HG03280 (cell line): ENCODE measurements at regions not wholly inside any gene's neighbourhood (a gene's known extent, or its start where the extent isn't known, plus 50 kb on each side); places are given as distances from the start of the nearest gene placed in this dataset.

ENCODE experiments used
- ATAC-seq: cut with Tn5 transposase; IDR thresholded peaks from one replicate; pipeline ENCODE4 v1.9.1; 2021; ENCODE audit warnings: mild to moderate bottlenecking, moderate library complexity; ENCODE audit not compliant: unreplicated experiment

- no peak for ATAC-seq
Observed at GRCh38 chr18:67043276-67043675, 439.4 kb upstream of the CDH19 start.

GRCh38 chr18:67041334-67041733, 437.4 kb upstream of the CDH19 start:
- ATAC-seq = no peak

- ATAC-seq = no peak
Observed at GRCh38 chr18:67035026-67035425, 431.1 kb upstream of the CDH19 start.

- no peak for ATAC-seq
Observed at GRCh38 chr18:67023059-67023458, 419.2 kb upstream of the CDH19 start.

GRCh38 chr18:67010919-67011318, 407.0 kb upstream of the CDH19 start:
- no peak for ATAC-seq

- no peak for ATAC-seq
Observed at GRCh38 chr18:67007999-67008398, 404.1 kb upstream of the CDH19 start.

- ATAC-seq = no peak
Observed at GRCh38 chr18:67007085-67007484, 403.2 kb upstream of the CDH19 start.

GRCh38 chr18:67001052-67001451, 397.2 kb upstream of the CDH19 start:
- no peak for ATAC-seq

- no peak for ATAC-seq
Observed at GRCh38 chr18:66999003-66999402, 395.1 kb upstream of the CDH19 start.

- ATAC-seq = no peak
Observed at GRCh38 chr18:66995270-66995669, 391.4 kb upstream of the CDH19 start.

- ATAC-seq = no peak
Observed at GRCh38 chr18:66994790-66995189, 390.9 kb upstream of the CDH19 start.

GRCh38 chr18:66993492-66993891, 389.6 kb upstream of the CDH19 start:
- ATAC-seq = no peak

GRCh38 chr18:66990909-66991308, 387.0 kb upstream of the CDH19 start:
- no peak for ATAC-seq

GRCh38 chr18:66979009-66979408, 375.1 kb upstream of the CDH19 start:
- ATAC-seq = no peak

- no peak for ATAC-seq
Observed at GRCh38 chr18:66972681-66973080, 368.8 kb upstream of the CDH19 start.

GRCh38 chr18:66971960-66972359, 368.1 kb upstream of the CDH19 start:
- ATAC-seq = no peak

GRCh38 chr18:66966171-66966570, 362.3 kb upstream of the CDH19 start:
- no peak for ATAC-seq

- no peak for ATAC-seq
Observed at GRCh38 chr18:66958309-66958708, 354.4 kb upstream of the CDH19 start.

- ATAC-seq = no peak
Observed at GRCh38 chr18:66951750-66952149, 347.9 kb upstream of the CDH19 start.

GRCh38 chr18:66949419-66949818, 345.5 kb upstream of the CDH19 start:
- ATAC-seq = no peak

GRCh38 chr18:66937546-66937945, 333.7 kb upstream of the CDH19 start:
- ATAC-seq = no peak

GRCh38 chr18:66931010-66931409, 327.1 kb upstream of the CDH19 start:
- ATAC-seq = no peak

GRCh38 chr18:66916834-66917233, 312.9 kb upstream of the CDH19 start:
- no peak for ATAC-seq

- ATAC-seq = no peak
Observed at GRCh38 chr18:66900837-66901236, 296.9 kb upstream of the CDH19 start.
